Hepatocyte (in vitro differentiated cells): ENCODE measurements at regions not wholly inside any gene's neighbourhood (a gene's known extent, or its start where the extent isn't known, plus 50 kb on each side); places are given as distances from the start of the nearest gene placed in this dataset.
"Not testable (repeated sequence)": the region's sequence is repeated elsewhere in the genome, so short reads cannot be mapped to it uniquely, and the experiment has no call there.

Source experiments
- DNase-seq: peaks from one replicate; pipeline ENCODE4 v3.0.0-alpha.2; 2016; ENCODE audit warnings: low spot score
- H2AFZ ChIP-seq: fragments of 200-600 bp; sonication (generic); 2 replicates; pipeline ENCODE4 v1.6.0; 2016; ENCODE audit warnings: antibody characterized with exemption, mild to moderate bottlenecking
- H3K27ac ChIP-seq: fragments of 200-600 bp; sonication (generic); 2 replicates; pipeline ENCODE4 v1.5.1; 2016; ENCODE audit warnings: mild to moderate bottlenecking
- H3K27me3 ChIP-seq: fragments of 200-600 bp; sonication (generic); 2 replicates; pipeline ENCODE4 v1.6.1; 2016
- H3K36me3 ChIP-seq: fragments of 200-600 bp; sonication (generic); replicated peaks from 2 replicates; pipeline ENCODE4 v1.5.1; 2016; ENCODE audit warnings: low read depth; ENCODE audit not compliant: insufficient read depth
- H3K4me1 ChIP-seq: fragments of 200-600 bp; sonication (generic); 2 replicates; pipeline ENCODE4 v1.5.1; 2016; ENCODE audit warnings: mild to moderate bottlenecking, moderate library complexity; ENCODE audit not compliant: insufficient read depth
- H3K4me2 ChIP-seq: fragments of 200-600 bp; sonication (generic); 2 replicates; pipeline ENCODE4 v1.6.0; 2016
- H3K4me3 ChIP-seq: fragments of 200-600 bp; sonication (generic); 2 replicates; pipeline ENCODE4 v1.5.1; 2016; ENCODE audit warnings: mild to moderate bottlenecking
- H3K79me2 ChIP-seq: fragments of 200-600 bp; sonication (generic); 2 replicates; pipeline ENCODE4 v1.6.0; 2017; ENCODE audit warnings: mild to moderate bottlenecking
- H3K9me2 ChIP-seq: fragments of 200-600 bp; sonication (generic); replicated peaks from 2 replicates; pipeline ENCODE4 v1.6.0; 2017; ENCODE audit warnings: mild to moderate bottlenecking; ENCODE audit not compliant: insufficient read depth
- H3K9me3 ChIP-seq: fragments of 200-600 bp; sonication (generic); 2 replicates; pipeline ENCODE4 v1.5.1; 2016; ENCODE audit warnings: low read depth, mild to moderate bottlenecking
- H4K20me1 ChIP-seq: fragments of 200-600 bp; sonication (generic); 2 replicates; pipeline ENCODE4 v1.6.0; 2016; ENCODE audit warnings: mild to moderate bottlenecking; ENCODE audit not compliant: insufficient read depth, poor library complexity, severe bottlenecking
- CTCF ChIP-seq: fragments of 200-600 bp; sonication (generic); IDR thresholded peaks from 2 replicates; pipeline ENCODE4 v1.5.1; 2016; ENCODE audit warnings: antibody characterized with exemption, mild to moderate bottlenecking; ENCODE audit not compliant: poor library complexity
- EZH2 ChIP-seq: fragments of 200-600 bp; sonication (generic); IDR thresholded peaks from 2 replicates; pipeline ENCODE4 v1.6.1; 2016; ENCODE audit warnings: antibody characterized with exemption, mild to moderate bottlenecking, borderline replicate concordance
- EZH2phosphoT487 ChIP-seq: fragments of 200-600 bp; sonication (generic); IDR thresholded peaks from one replicate; pipeline ENCODE4 v1.6.1; 2018; ENCODE audit warnings: antibody characterized with exemption, mild to moderate bottlenecking, low read depth, moderate library complexity; ENCODE audit not compliant: unreplicated experiment, severe bottlenecking
- WGBS: methylation state at CpG from one replicate; pipeline ENCODE4 v1.1.6; 2016; ENCODE audit warnings: low lambda C conversion rate; ENCODE audit errors: missing lambda C conversion rate; 5-methylcytosine and 5-hydroxymethylcytosine counted together

GRCh38 chr20:26009402-26010223, 313.0 kb upstream of the ZNF337 start:
- peak overlapping the region; percentile 96 for H3K27ac ChIP-seq
- not testable (repeated sequence) for H3K36me3 ChIP-seq, H4K20me1 ChIP-seq, H3K79me2 ChIP-seq, H3K9me3 ChIP-seq, H3K27me3 ChIP-seq, H3K4me1 ChIP-seq, H3K9me2 ChIP-seq
- 9% methylated on average over 39 of the region's 39 CpGs for WGBS
- H3K4me2 ChIP-seq: peak overlapping the region; percentile 73
- peak overlapping the region; percentile 44 for H3K4me3 ChIP-seq
- peak overlapping the region; percentile 41 for H2AFZ ChIP-seq
- DNase-seq: peak; percentile 96

- not testable (repeated sequence) for H3K27me3 ChIP-seq, H3K36me3 ChIP-seq, H3K4me3 ChIP-seq, H4K20me1 ChIP-seq, H3K9me3 ChIP-seq, DNase-seq, H3K4me1 ChIP-seq, H2AFZ ChIP-seq, H3K27ac ChIP-seq, H3K79me2 ChIP-seq, H3K4me2 ChIP-seq, H3K9me2 ChIP-seq
- 93% methylated on average over 9 of the region's 9 CpGs for WGBS
Measured at GRCh38 chr20:26008026-26008425, 311.4 kb upstream of the ZNF337 start.

- H3K4me1 ChIP-seq, H3K79me2 ChIP-seq, H3K36me3 ChIP-seq, H3K9me2 ChIP-seq, H4K20me1 ChIP-seq, DNase-seq, H3K4me2 ChIP-seq, H3K27ac ChIP-seq, H3K9me3 ChIP-seq, H3K4me3 ChIP-seq, H2AFZ ChIP-seq, H3K27me3 ChIP-seq: not testable (repeated sequence)
- WGBS: 96% methylated on average over 4 of the region's 4 CpGs
Measured at GRCh38 chr20:26006164-26006563, 309.5 kb upstream of the ZNF337 start.

- not testable (repeated sequence) for H2AFZ ChIP-seq, H3K9me3 ChIP-seq, H3K4me3 ChIP-seq, H4K20me1 ChIP-seq, H3K4me1 ChIP-seq, H3K36me3 ChIP-seq, H3K4me2 ChIP-seq, H3K27me3 ChIP-seq, DNase-seq, H3K79me2 ChIP-seq, H3K9me2 ChIP-seq, H3K27ac ChIP-seq
- WGBS: 92% methylated on average over 3 of the region's 3 CpGs
Measured at GRCh38 chr20:26003959-26004358, 307.3 kb upstream of the ZNF337 start.

GRCh38 chr20:25997367-25998038, 300.9 kb upstream of the ZNF337 start:
- not testable (repeated sequence) for H3K79me2 ChIP-seq, H2AFZ ChIP-seq, H3K9me2 ChIP-seq, H3K9me3 ChIP-seq, DNase-seq, H3K36me3 ChIP-seq, H3K4me3 ChIP-seq, H4K20me1 ChIP-seq, H3K4me1 ChIP-seq, H3K27me3 ChIP-seq, H3K27ac ChIP-seq, H3K4me2 ChIP-seq
- 87% methylated on average over 16 of the region's 16 CpGs for WGBS

GRCh38 chr20:25992146-25992545, 295.5 kb upstream of the ZNF337 start:
- Histone ChIP-seq H3K27me3 (no peaks in the 10 kb centered on the region), H3K9me2 (no peaks in the 10 kb centered on the region), H2AFZ (no peak overlapping the region), H3K9me3 (no peaks in the 10 kb centered on the region), H4K20me1 (no peaks in the 10 kb centered on the region), H3K79me2 (no peaks in the 10 kb centered on the region), H3K36me3 (no peaks in the 10 kb centered on the region), H3K4me2 (no peak overlapping the region), H3K4me3 (no peak overlapping the region), H3K4me1 (no peaks in the 10 kb centered on the region), H3K27ac (no peak overlapping the region)
- TF ChIP-seq CTCF (no peak), EZH2phosphoT487 (no peak), EZH2 (no peak)
- WGBS: 67% methylated on average over 16 of the region's 16 CpGs
- no peak for DNase-seq
